ENCODE measurements at regions not wholly inside any gene's neighbourhood (a gene's known extent, or its start where the extent isn't known, plus 50 kb on each side); places are given as distances from the start of the nearest gene placed in this dataset.

DNA sequence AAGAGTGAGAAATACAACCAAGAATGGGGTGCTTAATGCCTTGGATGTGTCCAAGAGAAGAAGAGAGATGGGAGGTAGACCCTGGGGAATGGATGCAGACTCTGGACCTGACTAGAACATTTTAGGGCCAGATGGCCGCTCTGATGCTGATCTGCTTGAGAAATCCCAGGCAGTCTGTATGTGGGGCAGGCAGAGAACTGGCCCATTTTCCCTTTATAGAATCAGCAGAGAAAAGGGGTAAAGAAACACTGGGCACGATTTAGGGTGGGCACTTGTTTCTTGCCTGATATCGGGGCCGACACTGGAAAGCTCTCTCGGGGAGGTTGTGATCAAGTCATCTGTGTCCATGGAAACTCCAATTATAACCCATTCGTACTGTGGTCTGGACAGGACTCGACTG lies 118.5 kb upstream of the FSTL4 start:
- ChIA-PET POLR2A (no interaction called here), RAD21 (ENCODE audit: unreplicated experiment) (no interaction called here), SMC1A (ENCODE audit: uncharacterized antibody, unreplicated experiment) (no interaction called here), CTCF (interaction anchor here (0.6 kb wide), 1 partner anchor 50 kb away, joined by 3 read pairs; no protein-coding TSS in a partner anchor)
- no peak overlapping the region for H2AFZ ChIP-seq (ENCODE audit: control insufficient read depth, low read depth, low read length)
- H3K27ac ChIP-seq (ENCODE audit: control insufficient read depth, insufficient read depth) = no peak overlapping the region
- TF ChIP-seq HDAC2 (IDR thresholded peaks at IDR 0.05) (no peak), SPI1 (IDR thresholded peaks at IDR 0.05; ENCODE audit: borderline replicate concordance, insufficient read depth, low read depth, low read length) (no peak), SUZ12 (IDR thresholded peaks at IDR 0.05; ENCODE audit: unreplicated experiment) (no peak), MEF2A (IDR thresholded peaks at IDR 0.05; ENCODE audit: insufficient read depth, low read depth, low read length) (no peak), HDAC6 (IDR thresholded peaks at IDR 0.05; ENCODE audit: unreplicated experiment) (no peak), POU2F2 (IDR thresholded peaks at IDR 0.05; ENCODE audit: borderline replicate concordance, low read depth, low read length) (no peak), CBX3 (IDR thresholded peaks at IDR 0.05; ENCODE audit: borderline replicate concordance, low read depth) (no peak), PML (IDR thresholded peaks at IDR 0.05; ENCODE audit: low read length) (no peak), SP1 (IDR thresholded peaks at IDR 0.05; ENCODE audit: low read depth, low read length) (no peak)
- TF ChIP-seq, protein P1, sequence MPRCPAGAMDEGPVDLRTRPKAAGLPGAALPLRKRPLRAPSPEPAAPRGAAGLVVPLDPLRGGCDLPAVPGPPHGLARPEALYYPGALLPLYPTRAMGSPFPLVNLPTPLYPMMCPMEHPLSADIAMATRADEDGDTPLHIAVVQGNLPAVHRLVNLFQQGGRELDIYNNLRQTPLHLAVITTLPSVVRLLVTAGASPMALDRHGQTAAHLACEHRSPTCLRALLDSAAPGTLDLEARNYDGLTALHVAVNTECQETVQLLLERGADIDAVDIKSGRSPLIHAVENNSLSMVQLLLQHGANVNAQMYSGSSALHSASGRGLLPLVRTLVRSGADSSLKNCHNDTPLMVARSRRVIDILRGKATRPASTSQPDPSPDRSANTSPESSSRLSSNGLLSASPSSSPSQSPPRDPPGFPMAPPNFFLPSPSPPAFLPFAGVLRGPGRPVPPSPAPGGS (IDR thresholded peaks at IDR 0.05; ENCODE audit: borderline replicate concordance, insufficient read depth, low read depth, low read length, poor library complexity, severe bottlenecking) = no peak
- TF ChIP-seq, protein P2, sequence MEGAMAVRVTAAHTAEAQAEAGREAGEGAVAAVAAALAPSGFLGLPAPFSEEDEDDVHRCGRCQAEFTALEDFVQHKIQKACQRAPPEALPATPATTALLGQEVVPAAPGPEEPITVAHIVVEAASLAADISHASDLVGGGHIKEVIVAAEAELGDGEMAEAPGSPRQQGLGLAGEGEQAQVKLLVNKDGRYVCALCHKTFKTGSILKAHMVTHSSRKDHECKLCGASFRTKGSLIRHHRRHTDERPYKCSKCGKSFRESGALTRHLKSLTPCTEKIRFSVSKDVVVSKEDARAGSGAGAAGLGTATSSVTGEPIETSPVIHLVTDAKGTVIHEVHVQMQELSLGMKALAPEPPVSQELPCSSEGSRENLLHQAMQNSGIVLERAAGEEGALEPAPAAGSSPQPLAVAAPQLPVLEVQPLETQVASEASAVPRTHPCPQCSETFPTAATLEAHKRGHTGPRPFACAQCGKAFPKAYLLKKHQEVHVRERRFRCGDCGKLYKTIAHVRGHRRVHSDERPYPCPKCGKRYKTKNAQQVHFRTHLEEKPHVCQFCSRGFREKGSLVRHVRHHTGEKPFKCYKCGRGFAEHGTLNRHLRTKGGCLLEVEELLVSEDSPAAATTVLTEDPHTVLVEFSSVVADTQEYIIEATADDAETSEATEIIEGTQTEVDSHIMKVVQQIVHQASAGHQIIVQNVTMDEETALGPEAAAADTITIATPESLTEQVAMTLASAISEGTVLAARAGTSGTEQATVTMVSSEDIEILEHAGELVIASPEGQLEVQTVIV (IDR thresholded peaks at IDR 0.05; ENCODE audit: borderline replicate concordance, partially characterized antibody) = no peak
- in situ Hi-C loops (cut with MboI) (no loop called here), intact Hi-C loops (cut with micrococcal nuclease; ENCODE audit: unreplicated experiment) (no loop called here)
- ATAC-seq (no peak), DNase-seq (ENCODE audit: low read depth, low spot score) (no peak), FAIRE-seq (no peak)
- H4K20me1 ChIP-seq (ENCODE audit: control insufficient read depth, insufficient read depth) = no peaks in the 10 kb centered on the region
- H3K4me1 ChIP-seq (ENCODE audit: control insufficient read depth, insufficient read depth, low read length) = no peaks in the 10 kb centered on the region
- H3K79me2 ChIP-seq (ENCODE audit: control insufficient read depth, insufficient read depth, low read length) = no peaks in the 10 kb centered on the region
- no peak overlapping the region for H3K4me3 ChIP-seq
- no peaks in the 10 kb centered on the region for H3K36me3 ChIP-seq (ENCODE audit: control insufficient read depth in 2 of 2, insufficient read depth in 2 of 2, low read length in 1 of 2)
- no peak overlapping the region for H3K9ac ChIP-seq (ENCODE audit: control insufficient read depth, insufficient read depth, low read length)
- no peak overlapping the region for H3K4me2 ChIP-seq (ENCODE audit: control insufficient read depth, insufficient read depth)
- BruUV-seq (replicated peaks) = no TSS peak
- H3K9me3 ChIP-seq (replicated peaks; ENCODE audit: control insufficient read depth, insufficient read depth, low read length) = no peaks in the 10 kb centered on the region; the same call in 1 of the 3 replicates
- WGBS (ENCODE audit: insufficient coverage, insufficient replicate concordance, low lambda C conversion rate, missing lambda C conversion rate) = 45% methylated on average over 7 of the region's 7 CpGs
- H3K27me3 ChIP-seq (replicated peaks in 1 of 2; ENCODE audit: control insufficient read depth in 2 of 2, insufficient read depth in 2 of 2, low read length in 1 of 2) = no peaks in the 10 kb centered on the region; a peak in 2 of 4 replicates
